B cell (primary cell): ENCODE measurements at regions not wholly inside any gene's neighbourhood (a gene's known extent, or its start where the extent isn't known, plus 50 kb on each side); places are given as distances from the start of the nearest gene placed in this dataset.

Experiments
- ATAC-seq: fragments of 200-7000 bp; cut with Tn5 transposase; one replicate; pipeline ENCODE4 v1.10.0; 2021; ENCODE audit warnings: low read depth, mild to moderate bottlenecking, moderate number of reproducible peaks, moderate library complexity
- CTCF ChIA-PET: fragments of 350-600 bp; sonication (Branson Sonifier 250); formaldehyde crosslinking; loops from one replicate; lab custom pipeline; 2021; ENCODE audit warnings: antibody characterized with exemption, inconsistent platforms; lab: Charles Lee
- POLR2A ChIA-PET: fragments of 350-600 bp; sonication (Branson Sonifier 250); formaldehyde crosslinking; loops from one replicate; lab custom pipeline; 2021; ENCODE audit warnings: antibody characterized with exemption; lab: Charles Lee
- DNase-seq: peaks from one replicate; pipeline ENCODE4 v3.0.0; 2013
- H2AFZ ChIP-seq: 2 replicates; pipeline ENCODE4 v1.6.1; 2012; ENCODE audit warnings: mild to moderate bottlenecking, low read depth, low read length; ENCODE audit not compliant: insufficient read depth, poor library complexity, severe bottlenecking
- H3K27ac ChIP-seq, 2 donors: 1 replicate in 1 of 2; 2 replicates in 1 of 2; pipeline ENCODE4 v1.5.1; 2012 to 2013; ENCODE audit warnings: low read length in 2 of 2, mild to moderate bottlenecking in 2 of 2, moderate library complexity in 1 of 2
- H3K27me3 ChIP-seq, 4 experiments: fragments of 200-600 bp in 1 of 4; sonication (generic) in 1 of 4; replicated peaks in 1 of 4; 1 replicate in 2 of 4; 2 replicates in 2 of 4; pipeline versions ENCODE4 v1.6.1 to v1.7.0; 2013 to 2016; ENCODE audit warnings: low read length in 3 of 4, mild to moderate bottlenecking in 2 of 4, mixed read lengths in 1 of 4, moderate library complexity in 1 of 4; ENCODE audit not compliant: insufficient read depth in 4 of 4, control insufficient read depth in 3 of 4; ENCODE audit errors: control extremely low read depth in 1 of 4
- H3K36me3 ChIP-seq, 2 experiments: replicated peaks in 1 of 2; 1 replicate in 1 of 2; 2 replicates in 1 of 2; pipeline versions ENCODE4 v1.6.1 to v1.7.1; 2013; ENCODE audit warnings: low read length in 1 of 2; ENCODE audit not compliant: insufficient read depth in 2 of 2, control insufficient read depth in 1 of 2; ENCODE audit errors: control extremely low read depth in 1 of 2, extremely low read depth in 1 of 2
- H3K4me1 ChIP-seq, 2 donors: fragments of 200-600 bp in 1 of 2; sonication (generic) in 1 of 2; 1 replicate in 1 of 2; 2 replicates in 1 of 2; pipeline versions ENCODE4 v1.5.1 to v1.6.1; 2013 to 2017; ENCODE audit warnings: low read length in 2 of 2; ENCODE audit not compliant: control insufficient read depth in 2 of 2, insufficient read depth in 2 of 2
- H3K4me2 ChIP-seq: replicated peaks from 2 replicates; pipeline ENCODE3; 2012; ENCODE audit warnings: mild to moderate bottlenecking, low read depth, low read length; ENCODE audit not compliant: poor library complexity, severe bottlenecking
- H3K4me3 ChIP-seq, 5 experiments: fragments of 200-600 bp in 1 of 5; sonication (generic) in 1 of 5; 1 replicate in 3 of 5; 2 replicates in 2 of 5; pipeline versions ENCODE4 v1.5.1 to v1.7.0; 2011 to 2016; ENCODE audit warnings: low read length in 4 of 5, mild to moderate bottlenecking in 4 of 5, low read depth in 2 of 5, control low read depth in 1 of 5, moderate library complexity in 1 of 5; ENCODE audit not compliant: insufficient read depth in 1 of 5; ENCODE audit errors: control extremely low read depth in 1 of 5, extremely low read depth in 1 of 5
- H3K79me2 ChIP-seq: fragments of 200-600 bp; sonication (generic); one replicate; pipeline ENCODE4 v1.6.0; 2016; ENCODE audit warnings: low read length; ENCODE audit not compliant: control insufficient read depth, insufficient read depth
- H3K9ac ChIP-seq: fragments of 200-600 bp; sonication (generic); 2 replicates; pipeline ENCODE4 v1.6.1; 2017; ENCODE audit warnings: mild to moderate bottlenecking, low read length, moderate library complexity
- H3K9me3 ChIP-seq, 3 donors: one replicate each; pipeline versions ENCODE4 v1.6.1 to v1.7.1; 2013; ENCODE audit warnings: low read length in 2 of 3; ENCODE audit not compliant: control insufficient read depth in 2 of 3, insufficient read depth in 1 of 3; ENCODE audit errors: control extremely low read depth in 1 of 3
- H4K20me1 ChIP-seq: 2 replicates; pipeline ENCODE4 v1.6.0; 2012; ENCODE audit warnings: mild to moderate bottlenecking, low read length; ENCODE audit not compliant: insufficient read depth, control insufficient read depth, poor library complexity, severe bottlenecking
- H3K27ac Mint-ChIP-seq: one replicate; pipeline ENCODE4 v1.8.0; 2021; ENCODE audit warnings: mixed read lengths
- H3K27me3 Mint-ChIP-seq: one replicate; pipeline ENCODE4 v1.8.0; 2021; ENCODE audit warnings: mixed read lengths
- H3K4me1 Mint-ChIP-seq: one replicate; pipeline ENCODE4 v1.8.0; 2021; ENCODE audit warnings: mixed read lengths
- H3K4me3 Mint-ChIP-seq: one replicate; pipeline ENCODE4 v1.8.0; 2021; ENCODE audit warnings: mixed read lengths
- H3K9me3 Mint-ChIP-seq: one replicate; pipeline ENCODE4 v1.8.0; 2022; ENCODE audit warnings: mixed read lengths; ENCODE audit not compliant: insufficient read depth
- CTCF ChIP-seq: fragments of 200-600 bp; IDR thresholded peaks from one replicate; pipeline ENCODE4 v1.8.0; 2022; ENCODE audit warnings: antibody characterized with exemption, mild to moderate bottlenecking
- EZH2 ChIP-seq: IDR thresholded peaks from 2 replicates; pipeline ENCODE4 v1.6.1; 2012; ENCODE audit warnings: borderline replicate concordance, low read depth, mild to moderate bottlenecking, moderate library complexity, low read length; ENCODE audit not compliant: insufficient read depth, poor library complexity, severe bottlenecking
- WGBS: methylation state at CpG from one replicate; pipeline ENCODE4 v1.1.5; 2013; ENCODE audit warnings: missing lambda C conversion rate; ENCODE audit not compliant: insufficient coverage; 5-methylcytosine and 5-hydroxymethylcytosine counted together
- intact Hi-C: fragments of 100-400 bp; cut with micrococcal nuclease; formaldehyde crosslinking; loops from one replicate; pipeline ENCODE4 v1.10.0; 2022

- no peaks in the 10 kb centered on the region for H3K36me3 ChIP-seq
- no peak overlapping the region for H3K27ac ChIP-seq
- H3K27me3 Mint-ChIP-seq: peaks cover 10% of the 10 kb centered on the region
- ChIA-PET CTCF (no interaction called here), POLR2A (no interaction called here)
- H2AFZ ChIP-seq: no peak overlapping the region
- TF ChIP-seq CTCF (no peak), EZH2 (no peak)
- peaks cover 0 to 4% (median 4%) of the 10 kb centered on the region in 3 donors for H3K9me3 ChIP-seq
- no peak overlapping the region for H3K4me2 ChIP-seq
- intact Hi-C loops: no loop called here
- H3K4me3 Mint-ChIP-seq: no peak overlapping the region
- DNase-seq (no peak), ATAC-seq (no peak)
- no peak overlapping the region for H3K27ac Mint-ChIP-seq
- H3K9me3 Mint-ChIP-seq: peaks cover 4% of the 10 kb centered on the region
- H3K4me1 Mint-ChIP-seq: peaks cover 3% of the 10 kb centered on the region
- H3K4me3 ChIP-seq: no peak overlapping the region
- H3K4me1 ChIP-seq: no peaks in the 10 kb centered on the region
- H3K79me2 ChIP-seq: no peaks in the 10 kb centered on the region
- no peaks in the 10 kb centered on the region for H4K20me1 ChIP-seq
- WGBS: no CpG with 5 or more reads among the region's 3 CpGs
- no peak overlapping the region for H3K9ac ChIP-seq
- no peaks in the 10 kb centered on the region for H3K27me3 ChIP-seq
Observed at GRCh38 chr3:171976526-171976925, 62.9 kb upstream of the FNDC3B start.

- DNase-seq (no peak), ATAC-seq (no peak)
- Mint-ChIP-seq H3K4me3 (no peak overlapping the region), H3K9me3 (peaks cover 4% of the 10 kb centered on the region), H3K27me3 (peaks cover 10% of the 10 kb centered on the region), H3K27ac (no peak overlapping the region), H3K4me1 (peaks cover 3% of the 10 kb centered on the region)
- no peaks in the 10 kb centered on the region for H3K79me2 ChIP-seq
- 90% methylated on average over 6 of the region's 7 CpGs for WGBS
- H3K4me1 ChIP-seq: no peaks in the 10 kb centered on the region
- no peak overlapping the region for H3K9ac ChIP-seq
- ChIA-PET POLR2A (no interaction called here), CTCF (no interaction called here)
- H3K4me2 ChIP-seq: no peak overlapping the region
- intact Hi-C loops: no loop called here
- no peak overlapping the region for H3K27ac ChIP-seq
- peaks cover 0 to 4% (median 4%) of the 10 kb centered on the region in 3 donors for H3K9me3 ChIP-seq
- no peaks in the 10 kb centered on the region for H3K27me3 ChIP-seq
- H3K36me3 ChIP-seq: no peaks in the 10 kb centered on the region
- H3K4me3 ChIP-seq: no peak overlapping the region
- H2AFZ ChIP-seq: no peak overlapping the region
- TF ChIP-seq CTCF (no peak), EZH2 (no peak)
- H4K20me1 ChIP-seq: no peaks in the 10 kb centered on the region
Observed at GRCh38 chr3:171977441-171977840, 61.9 kb upstream of the FNDC3B start.
